ENCODE measurements at regions not wholly inside any gene's neighbourhood (a gene's known extent, or its start where the extent isn't known, plus 50 kb on each side); places are given as distances from the start of the nearest gene placed in this dataset.
A peak's percentile ranks its signal among the peaks of the same experiment; 100 is the strongest.

DNA sequence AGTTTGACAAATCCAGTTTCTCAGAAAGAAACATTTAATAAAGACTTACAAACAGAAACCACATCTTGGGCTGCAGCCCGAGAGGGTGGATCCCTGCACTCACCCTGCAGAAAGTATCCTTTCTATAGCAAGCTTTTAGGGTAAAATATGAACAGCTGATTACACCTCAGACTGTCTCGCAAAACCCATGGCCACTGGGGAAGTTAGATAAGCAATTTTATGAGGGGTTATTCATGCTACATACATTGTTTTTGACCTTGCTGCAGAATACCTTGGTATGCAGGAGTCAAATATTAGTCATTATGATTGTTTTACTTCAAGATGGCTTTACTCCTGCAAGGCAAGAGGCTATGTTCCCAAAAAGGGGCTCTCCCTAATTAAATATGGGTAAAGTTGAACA, 126.9 kb downstream of the OR2B2 start:
- no peak overlapping the region for H3K4me3 ChIP-seq (ENCODE audit: control insufficient read depth, low read depth, low read length)
- DNase-seq (ENCODE audit: low read depth), result no peak
- TF ChIP-seq, protein P1, sequence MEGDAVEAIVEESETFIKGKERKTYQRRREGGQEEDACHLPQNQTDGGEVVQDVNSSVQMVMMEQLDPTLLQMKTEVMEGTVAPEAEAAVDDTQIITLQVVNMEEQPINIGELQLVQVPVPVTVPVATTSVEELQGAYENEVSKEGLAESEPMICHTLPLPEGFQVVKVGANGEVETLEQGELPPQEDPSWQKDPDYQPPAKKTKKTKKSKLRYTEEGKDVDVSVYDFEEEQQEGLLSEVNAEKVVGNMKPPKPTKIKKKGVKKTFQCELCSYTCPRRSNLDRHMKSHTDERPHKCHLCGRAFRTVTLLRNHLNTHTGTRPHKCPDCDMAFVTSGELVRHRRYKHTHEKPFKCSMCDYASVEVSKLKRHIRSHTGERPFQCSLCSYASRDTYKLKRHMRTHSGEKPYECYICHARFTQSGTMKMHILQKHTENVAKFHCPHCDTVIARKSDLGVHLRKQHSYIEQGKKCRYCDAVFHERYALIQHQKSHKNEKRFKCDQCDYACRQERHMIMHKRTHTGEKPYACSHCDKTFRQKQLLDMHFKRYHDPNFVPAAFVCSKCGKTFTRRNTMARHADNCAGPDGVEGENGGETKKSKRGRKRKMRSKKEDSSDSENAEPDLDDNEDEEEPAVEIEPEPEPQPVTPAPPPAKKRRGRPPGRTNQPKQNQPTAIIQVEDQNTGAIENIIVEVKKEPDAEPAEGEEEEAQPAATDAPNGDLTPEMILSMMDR (conservative IDR thresholded peaks at IDR 0.05; ENCODE audit: control insufficient read depth, insufficient read depth, low read depth, low read length), result no peak

- no peak for DNase-seq (ENCODE audit: low read depth)
- TF ChIP-seq, protein P1 (conservative IDR thresholded peaks at IDR 0.05; ENCODE audit: control insufficient read depth, insufficient read depth, low read depth, low read length), result no peak
- no peak overlapping the region for H3K4me3 ChIP-seq (ENCODE audit: control insufficient read depth, low read depth, low read length)
Measured at GRCh38 chr6:27782748-27783147, 129.4 kb downstream of the OR2B2 start.

- no peak overlapping the region for H3K4me3 ChIP-seq (ENCODE audit: control insufficient read depth, low read depth, low read length)
- no peak for DNase-seq (ENCODE audit: low read depth)
- TF ChIP-seq, protein P1 (conservative IDR thresholded peaks at IDR 0.05; ENCODE audit: control insufficient read depth, insufficient read depth, low read depth, low read length), result no peak
Measured at GRCh38 chr6:27778625-27779417, 133.4 kb downstream of the OR2B2 start.

GRCh38 chr6:27777614-27778355, 134.4 kb downstream of the OR2B2 start:
- DNase-seq (ENCODE audit: low read depth), result peak; percentile 42
- TF ChIP-seq, protein P1 (conservative IDR thresholded peaks at IDR 0.05; ENCODE audit: control insufficient read depth, insufficient read depth, low read depth, low read length), result no peak
- H3K4me3 ChIP-seq (ENCODE audit: control insufficient read depth, low read depth, low read length), result peak overlapping the region; percentile 28

DNA sequence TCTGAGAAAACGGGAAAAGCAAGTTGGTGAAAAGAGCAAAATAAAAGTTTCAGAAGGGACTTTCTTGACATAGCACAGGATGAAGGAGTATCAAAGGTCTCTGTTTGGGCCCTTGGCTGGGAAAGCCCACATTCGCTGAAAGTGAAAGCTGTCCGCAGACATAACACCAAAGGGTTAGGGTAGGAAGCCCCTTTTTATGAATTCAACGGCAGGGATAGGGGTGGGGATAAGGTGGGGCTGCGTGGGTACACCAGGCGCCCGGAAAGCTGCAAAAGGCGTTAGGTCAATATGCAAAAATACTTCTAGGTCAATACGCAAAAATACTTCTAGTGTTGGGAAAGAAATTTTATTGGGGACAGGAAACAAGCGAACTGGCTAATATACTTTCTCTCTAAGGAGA, 135.1 kb downstream of the OR2B2 start:
- DNase-seq (ENCODE audit: low read depth), result no peak
- no peak overlapping the region for H3K4me3 ChIP-seq (ENCODE audit: control insufficient read depth, low read depth, low read length)
- TF ChIP-seq, protein P1 (conservative IDR thresholded peaks at IDR 0.05; ENCODE audit: control insufficient read depth, insufficient read depth, low read depth, low read length), result no peak

DNA sequence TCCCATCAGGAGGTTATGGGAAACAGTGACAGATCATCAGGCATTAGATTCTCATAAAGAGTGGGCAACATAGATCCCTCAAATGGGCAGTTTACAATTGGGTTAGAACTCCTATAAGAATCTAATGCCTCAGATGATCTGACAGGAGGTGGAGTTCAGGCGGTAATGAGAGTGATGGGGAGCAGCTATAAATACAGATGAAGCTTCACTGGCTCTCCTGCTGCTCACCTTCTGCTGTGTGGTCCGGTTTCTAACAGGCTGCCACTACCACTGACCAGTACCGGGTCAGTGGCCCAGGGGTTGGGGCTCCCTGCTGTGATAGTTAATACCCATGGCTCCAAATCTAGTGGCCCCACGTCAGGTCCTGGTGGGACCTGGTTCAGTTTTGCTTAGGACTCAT, 135.7 kb downstream of the OR2B2 start:
- no peak overlapping the region for H3K4me3 ChIP-seq (ENCODE audit: control insufficient read depth, low read depth, low read length)
- DNase-seq (ENCODE audit: low read depth), result no peak
- TF ChIP-seq, protein P1 (conservative IDR thresholded peaks at IDR 0.05; ENCODE audit: control insufficient read depth, insufficient read depth, low read depth, low read length), result no peak

Measured in fibroblast of mammary gland (primary cell).